H9 (cell line): ENCODE measurements at regions not wholly inside any gene's neighbourhood (a gene's known extent, or its start where the extent isn't known, plus 50 kb on each side); places are given as distances from the start of the nearest gene placed in this dataset.

Experiments used
- DNase-seq: peaks from one replicate; pipeline ENCODE4 v3.0.0-alpha.2; 2017
- H2AFZ ChIP-seq: one replicate; pipeline ENCODE4 v1.6.1; 2013; ENCODE audit warnings: mild to moderate bottlenecking, low read length, control low read depth, moderate library complexity
- H2AK5ac ChIP-seq: 2 replicates; pipeline ENCODE4 v1.6.1; 2013; ENCODE audit warnings: low read length, control low read depth, mixed read lengths; ENCODE audit not compliant: insufficient read length
- H2BK120ac ChIP-seq: one replicate; pipeline ENCODE4 v1.6.1; 2013; ENCODE audit warnings: low read depth, mild to moderate bottlenecking, low read length, control low read depth, inconsistent platforms; ENCODE audit not compliant: poor library complexity, severe bottlenecking
- H2BK12ac ChIP-seq: 2 replicates; pipeline ENCODE4 v1.6.1; 2013; ENCODE audit warnings: low read length, control low read depth, mixed read lengths, low read depth; ENCODE audit not compliant: insufficient read length
- H2BK15ac ChIP-seq: 2 replicates; pipeline ENCODE4 v1.6.1; 2013; ENCODE audit warnings: low read depth, low read length, control low read depth
- H2BK20ac ChIP-seq: one replicate; pipeline ENCODE4 v1.6.1; 2013; ENCODE audit warnings: low read depth, mild to moderate bottlenecking, low read length, control low read depth, inconsistent platforms; ENCODE audit not compliant: poor library complexity, severe bottlenecking
- H2BK5ac ChIP-seq: 2 replicates; pipeline ENCODE4 v1.6.1; 2013; ENCODE audit warnings: low read length, control low read depth, mixed read lengths; ENCODE audit not compliant: insufficient read length
- H3K14ac ChIP-seq: 2 replicates; pipeline ENCODE4 v1.6.1; 2013; ENCODE audit warnings: low read length, control low read depth; ENCODE audit not compliant: insufficient read depth
- H3K18ac ChIP-seq: 2 replicates; pipeline ENCODE4 v1.6.1; 2013; ENCODE audit warnings: low read depth, mild to moderate bottlenecking, mixed read lengths, low read length, control low read depth; ENCODE audit not compliant: insufficient read length
- H3K23ac ChIP-seq: 2 replicates; pipeline ENCODE4 v1.6.1; 2013; ENCODE audit warnings: low read length, control low read depth, mixed read lengths, low read depth; ENCODE audit not compliant: insufficient read length
- H3K23me2 ChIP-seq: 2 replicates; pipeline ENCODE4 v1.6.1; 2013; ENCODE audit warnings: low read depth, mild to moderate bottlenecking, mixed read lengths, low read length, control low read depth; ENCODE audit not compliant: insufficient read length, poor library complexity, severe bottlenecking
- H3K27ac ChIP-seq: 2 replicates; pipeline ENCODE4 v1.5.1; 2013; ENCODE audit warnings: low read length, control low read depth, mixed read lengths, low read depth; ENCODE audit not compliant: insufficient read length
- H3K27me3 ChIP-seq: 2 replicates; pipeline ENCODE4 v1.6.1; 2013; ENCODE audit warnings: low read length, control low read depth, inconsistent platforms; ENCODE audit not compliant: insufficient read depth
- H3K4ac ChIP-seq: 2 replicates; pipeline ENCODE4 v1.6.1; 2013; ENCODE audit warnings: low read depth, mild to moderate bottlenecking, control low read depth, inconsistent platforms, low read length, moderate library complexity
- H3K4me1 ChIP-seq: 2 replicates; pipeline ENCODE4 v1.6.1; 2013; ENCODE audit warnings: low read length, control low read depth, inconsistent platforms; ENCODE audit not compliant: insufficient read depth
- H3K4me2 ChIP-seq: 2 replicates; pipeline ENCODE4 v1.6.1; 2013; ENCODE audit warnings: low read length, control low read depth, mixed read lengths; ENCODE audit not compliant: insufficient read length, insufficient read depth
- H3K56ac ChIP-seq: 2 replicates; pipeline ENCODE4 v1.6.1; 2013; ENCODE audit warnings: low read depth, mild to moderate bottlenecking, mixed read lengths, low read length, control low read depth; ENCODE audit not compliant: insufficient read length
- H3K79me1 ChIP-seq: 2 replicates; pipeline ENCODE4 v1.6.1; 2013; ENCODE audit warnings: low read depth, mild to moderate bottlenecking, moderate library complexity, low read length, control low read depth, inconsistent platforms; ENCODE audit not compliant: insufficient read depth, poor library complexity, severe bottlenecking
- H3K79me2 ChIP-seq: 2 replicates; pipeline ENCODE4 v1.6.1; 2013; ENCODE audit warnings: low read length, control low read depth, inconsistent platforms; ENCODE audit not compliant: insufficient read depth
- H3K9ac ChIP-seq: 2 replicates; pipeline ENCODE4 v1.6.1; 2013; ENCODE audit warnings: low read length, control low read depth, mixed read lengths; ENCODE audit not compliant: insufficient read length; ENCODE audit errors: extremely low read depth
- H3K9me3 ChIP-seq: one replicate; pipeline ENCODE4 v1.6.1; 2013; ENCODE audit warnings: low read depth, low read length, inconsistent platforms; ENCODE audit not compliant: control insufficient read depth
- H3T11ph ChIP-seq: one replicate; pipeline ENCODE4 v1.6.1; 2013; ENCODE audit warnings: mild to moderate bottlenecking, low read length, control low read depth, inconsistent platforms
- H4K20me1 ChIP-seq: one replicate; pipeline ENCODE4 v1.6.1; 2013; ENCODE audit not compliant: control insufficient read depth, insufficient read length, insufficient read depth
- H4K5ac ChIP-seq: 2 replicates; pipeline ENCODE4 v1.6.1; 2013; ENCODE audit warnings: low read depth, mild to moderate bottlenecking, mixed read lengths, low read length, control low read depth; ENCODE audit not compliant: insufficient read length
- H4K8ac ChIP-seq: replicated peaks from 2 replicates; pipeline ENCODE4 v1.6.1; 2013; ENCODE audit warnings: low read length, control low read depth, mixed read lengths, low read depth; ENCODE audit not compliant: insufficient read length
- H4K91ac ChIP-seq: 2 replicates; pipeline ENCODE4 v1.6.1; 2013; ENCODE audit warnings: low read depth, mild to moderate bottlenecking, moderate library complexity, mixed read lengths, low read length, control low read depth; ENCODE audit not compliant: insufficient read length
- H3K27ac Mint-ChIP-seq, 3 experiments: 2 replicates in 2 of 3; 3 replicates in 1 of 3; pipeline ENCODE4 v1.8.0; 2020 to 2021; ENCODE audit warnings: mixed read lengths in 3 of 3, mild to moderate bottlenecking in 1 of 3, moderate library complexity in 1 of 3
- H3K27me3 Mint-ChIP-seq: 2 replicates; pipeline ENCODE4 v1.8.0; 2021; ENCODE audit warnings: low read depth, mild to moderate bottlenecking, moderate library complexity, mixed read lengths
- H3K36me3 Mint-ChIP-seq, 3 experiments: 2 replicates in 2 of 3; 3 replicates in 1 of 3; pipeline ENCODE4 v1.8.0; 2020 to 2021; ENCODE audit warnings: low read depth in 3 of 3, mixed read lengths in 3 of 3; ENCODE audit not compliant: insufficient read depth in 1 of 3
- H3K4me1 Mint-ChIP-seq, 2 experiments: 2 replicates each; pipeline ENCODE4 v1.8.0; 2020; ENCODE audit warnings: mixed read lengths in 2 of 2
- H3K4me3 Mint-ChIP-seq, 2 experiments: 2 replicates in 1 of 2; 3 replicates in 1 of 2; pipeline ENCODE4 v1.8.0; 2020 to 2021; ENCODE audit warnings: mild to moderate bottlenecking in 2 of 2, mixed read lengths in 2 of 2, moderate library complexity in 1 of 2
- H3K9me3 Mint-ChIP-seq, 2 experiments: 2 replicates in 1 of 2; 3 replicates in 1 of 2; pipeline ENCODE4 v1.8.0; 2020; ENCODE audit warnings: mild to moderate bottlenecking in 2 of 2, mixed read lengths in 2 of 2, moderate library complexity in 1 of 2
- CTCF ChIP-seq: fragments of 200-600 bp; sonication (generic); conservative IDR thresholded peaks from 3 replicates; pipeline ENCODE4 v1.8.0; 2021; ENCODE audit warnings: antibody characterized with exemption, mild to moderate bottlenecking
- WGBS: extraction: QIAGEN DNeasy Blood & Tissue Kit; methylation state at CpG from one replicate; pipeline ENCODE4 v1.1.7; 2013; ENCODE audit warnings: missing lambda C conversion rate, low lambda C conversion rate, mixed read lengths; ENCODE audit not compliant: insufficient read length; ENCODE audit errors: extremely low coverage; 5-methylcytosine and 5-hydroxymethylcytosine counted together

- WGBS: no CpG with 5 or more reads among the region's 4 CpGs
- no peak overlapping the region for H3K27ac Mint-ChIP-seq
- H3K27ac ChIP-seq: no peak overlapping the region
- peaks cover 9 to 13% of the 10 kb centered on the region in 2 experiments for H3K4me1 Mint-ChIP-seq
- no peak overlapping the region for H4K91ac ChIP-seq
- H2BK20ac ChIP-seq: no peak overlapping the region
- H3T11ph ChIP-seq: no peak overlapping the region
- no peak for TF ChIP-seq CTCF
- no peak overlapping the region for H3K18ac ChIP-seq
- H4K5ac ChIP-seq: no peak overlapping the region
- H3K56ac ChIP-seq: no peak overlapping the region
- H3K79me2 ChIP-seq: no peaks in the 10 kb centered on the region
- H2AK5ac ChIP-seq: no peak overlapping the region
- H3K14ac ChIP-seq: no peak overlapping the region
- no peak overlapping the region for H3K4me2 ChIP-seq
- no peak overlapping the region for H2BK120ac ChIP-seq
- no peaks in the 10 kb centered on the region for H4K20me1 ChIP-seq
- no peak overlapping the region for H3K9ac ChIP-seq
- H3K23me2 ChIP-seq: no peaks in the 10 kb centered on the region
- H3K79me1 ChIP-seq: no peaks in the 10 kb centered on the region
- no peak for DNase-seq
- no peak overlapping the region for H2BK5ac ChIP-seq
- peaks cover 13 to 15% of the 10 kb centered on the region in 2 experiments; a peak in 4 of 5 replicates for H3K9me3 Mint-ChIP-seq
- no peak overlapping the region for H2BK15ac ChIP-seq
- H3K27me3 ChIP-seq: no peaks in the 10 kb centered on the region; the same call in 1 of the 2 replicates
- no peak overlapping the region for H4K8ac ChIP-seq
- no peak overlapping the region for H3K4me3 Mint-ChIP-seq
- no peak overlapping the region for H3K23ac ChIP-seq
- H3K4ac ChIP-seq: no peak overlapping the region
- no peak overlapping the region for H2BK12ac ChIP-seq
- peaks cover 15% of the 10 kb centered on the region for H3K27me3 Mint-ChIP-seq
- peaks cover 4% of the 10 kb centered on the region; the same call in 1 of the 2 replicates for H3K4me1 ChIP-seq
- H3K9me3 ChIP-seq: no peaks in the 10 kb centered on the region
- H2AFZ ChIP-seq: no peak overlapping the region
- peaks cover 4 to 14% (median 10%) of the 10 kb centered on the region in 3 experiments for H3K36me3 Mint-ChIP-seq
Observed at GRCh38 chr7:131667699-131668098, 111.3 kb upstream of the PODXL start.
